ENCODE measurements at regions not wholly inside any gene's neighbourhood (a gene's known extent, or its start where the extent isn't known, plus 50 kb on each side); places are given as distances from the start of the nearest gene placed in this dataset.

GRCh38 chr4:111399623-111400022 lies 745.6 kb upstream of the FAM241A start:
- Histone ChIP-seq H3K4me1 (ENCODE audit: control insufficient read depth in 2 of 3, insufficient read depth in 2 of 3, low read depth in 1 of 3, low read length in 3 of 3) (no peaks in the 10 kb centered on the region), H3K9me3 (ENCODE audit: control insufficient read depth in 2 of 3, insufficient read depth in 1 of 3, low read length in 3 of 3) (peaks cover 0 to 2% (median 0%) of the 10 kb centered on the region in 3 donors), H3K9ac (ENCODE audit: low read length in 3 of 3) (no peak overlapping the region), H3K27me3 (ENCODE audit: control insufficient read depth, insufficient read depth, low read length) (no peaks in the 10 kb centered on the region), H3K4me3 (ENCODE audit: low read length in 3 of 3) (no peak overlapping the region), H3K27ac (ENCODE audit: low read depth in 2 of 2, low read length in 2 of 2) (no peak overlapping the region), H3K36me3 (ENCODE audit: control insufficient read depth in 2 of 3, insufficient read depth in 3 of 3, low read length in 3 of 3) (no peaks in the 10 kb centered on the region)
- no peak for FAIRE-seq
- DNase-seq = peak in 4 of 5 donors; percentile 6 to 42 (median 30)
- no peak for TF ChIP-seq CTCF (IDR thresholded peaks at IDR 0.05; ENCODE audit: borderline replicate concordance, extremely low read depth, insufficient read depth)
- intact Hi-C loops (cut with DNase I) = no loop called here

- no peak overlapping the region for H3K4me3 ChIP-seq (ENCODE audit: low read length in 3 of 3)
- H3K9me3 ChIP-seq (ENCODE audit: control insufficient read depth in 2 of 3, insufficient read depth in 1 of 3, low read length in 3 of 3) = peaks cover 0 to 2% (median 0%) of the 10 kb centered on the region in 3 donors
- no peaks in the 10 kb centered on the region for H3K4me1 ChIP-seq (ENCODE audit: control insufficient read depth in 2 of 3, insufficient read depth in 2 of 3, low read depth in 1 of 3, low read length in 3 of 3)
- intact Hi-C loops (cut with DNase I) = no loop called here
- no peak for FAIRE-seq
- TF ChIP-seq CTCF (IDR thresholded peaks at IDR 0.05; ENCODE audit: borderline replicate concordance, extremely low read depth, insufficient read depth) = no peak
- no peaks in the 10 kb centered on the region for H3K27me3 ChIP-seq (ENCODE audit: control insufficient read depth, insufficient read depth, low read length)
- no peak overlapping the region for H3K27ac ChIP-seq (ENCODE audit: low read depth in 2 of 2, low read length in 2 of 2)
- no peaks in the 10 kb centered on the region for H3K36me3 ChIP-seq (ENCODE audit: control insufficient read depth in 2 of 3, insufficient read depth in 3 of 3, low read length in 3 of 3)
- no peak overlapping the region for H3K9ac ChIP-seq (ENCODE audit: low read length in 3 of 3)
- peak in 2 of 5 donors; percentile 12 to 40 for DNase-seq
Observed at GRCh38 chr4:111400741-111401140, 744.5 kb upstream of the FAM241A start.

GRCh38 chr4:111404673-111405072 lies 740.6 kb upstream of the FAM241A start:
- H3K9me3 ChIP-seq (ENCODE audit: control insufficient read depth in 2 of 3, insufficient read depth in 1 of 3, low read length in 3 of 3) = no peaks in the 10 kb centered on the region
- TF ChIP-seq CTCF (IDR thresholded peaks at IDR 0.05; ENCODE audit: borderline replicate concordance, extremely low read depth, insufficient read depth) = no peak
- H3K4me3 ChIP-seq (ENCODE audit: low read length in 3 of 3) = no peak overlapping the region
- no peaks in the 10 kb centered on the region for H3K4me1 ChIP-seq (ENCODE audit: control insufficient read depth in 2 of 3, insufficient read depth in 2 of 3, low read depth in 1 of 3, low read length in 3 of 3)
- FAIRE-seq (no peak), DNase-seq (no peak)
- no peak overlapping the region for H3K27ac ChIP-seq (ENCODE audit: low read depth in 2 of 2, low read length in 2 of 2)
- no peak overlapping the region for H3K9ac ChIP-seq (ENCODE audit: low read length in 3 of 3)
- no peaks in the 10 kb centered on the region for H3K36me3 ChIP-seq (ENCODE audit: control insufficient read depth in 2 of 3, insufficient read depth in 3 of 3, low read length in 3 of 3)
- intact Hi-C loops (cut with DNase I) = no loop called here
- H3K27me3 ChIP-seq (ENCODE audit: control insufficient read depth, insufficient read depth, low read length) = no peaks in the 10 kb centered on the region

GRCh38 chr4:111405989-111406388 lies 739.3 kb upstream of the FAM241A start:
- no peaks in the 10 kb centered on the region for H3K4me1 ChIP-seq (ENCODE audit: control insufficient read depth in 2 of 3, insufficient read depth in 2 of 3, low read depth in 1 of 3, low read length in 3 of 3)
- no peak for TF ChIP-seq CTCF (IDR thresholded peaks at IDR 0.05; ENCODE audit: borderline replicate concordance, extremely low read depth, insufficient read depth)
- no peak for DNase-seq
- no peaks in the 10 kb centered on the region for H3K27me3 ChIP-seq (ENCODE audit: control insufficient read depth, insufficient read depth, low read length)
- H3K27ac ChIP-seq (ENCODE audit: low read depth in 2 of 2, low read length in 2 of 2) = no peak overlapping the region
- H3K9me3 ChIP-seq (ENCODE audit: control insufficient read depth in 2 of 3, insufficient read depth in 1 of 3, low read length in 3 of 3) = no peaks in the 10 kb centered on the region
- H3K4me3 ChIP-seq (ENCODE audit: low read length in 3 of 3) = no peak overlapping the region
- no peak overlapping the region for H3K9ac ChIP-seq (ENCODE audit: low read length in 3 of 3)
- FAIRE-seq = no peak
- H3K36me3 ChIP-seq (ENCODE audit: control insufficient read depth in 2 of 3, insufficient read depth in 3 of 3, low read length in 3 of 3) = no peaks in the 10 kb centered on the region
- intact Hi-C loops (cut with DNase I) = no loop called here
